Stimulated activated effector memory CD8-positive, alpha-beta T cell treated with anti-CD3 and anti-CD28 coated beads, Interleukin-12 subunit alpha, Interleukin-12 subunit beta, amount 100 ng/mL, for 72 hours (primary cell): ENCODE measurements at regions not wholly inside any gene's neighbourhood (a gene's known extent, or its start where the extent isn't known, plus 50 kb on each side); places are given as distances from the start of the nearest gene placed in this dataset.
"Not testable (repeated sequence)": the region's sequence is repeated elsewhere in the genome, so short reads cannot be mapped to it uniquely, and the experiment has no call there.

ENCODE experiments used
- ATAC-seq: fragments of 150-1000 bp; cut with Tn5 transposase; 2 replicates; pipeline ENCODE4 v1.10.0; 2021
- DNase-seq, 2 donors: peaks; one replicate each; pipeline ENCODE4 v3.0.0; 2021 to 2022; ENCODE audit warnings: low spot score in 2 of 2
- H3K27ac Mint-ChIP-seq: one replicate; pipeline ENCODE4 v1.8.0; 2022; ENCODE audit warnings: mild to moderate bottlenecking, mixed read lengths
- H3K36me3 Mint-ChIP-seq: one replicate; pipeline ENCODE4 v1.8.0; 2022; ENCODE audit warnings: mild to moderate bottlenecking, mixed read lengths
- H3K4me1 Mint-ChIP-seq: one replicate; pipeline ENCODE4 v1.8.0; 2022; ENCODE audit warnings: mixed read lengths
- H3K4me3 Mint-ChIP-seq: one replicate; pipeline ENCODE4 v1.8.0; 2022; ENCODE audit warnings: mild to moderate bottlenecking, mixed read lengths
- H3K9me3 Mint-ChIP-seq: one replicate; pipeline ENCODE4 v1.8.0; 2022; ENCODE audit warnings: mixed read lengths

- Mint-ChIP-seq H3K27ac (no peak overlapping the region), H3K9me3 (peaks cover 4% of the 10 kb centered on the region), H3K4me3 (no peak overlapping the region), H3K4me1 (no peaks in the 10 kb centered on the region), H3K36me3 (no peaks in the 10 kb centered on the region)
- no peak for DNase-seq
- no peak for ATAC-seq
Observed at GRCh38 chr2:228373191-228373590, 191.7 kb upstream of the SPHKAP start.

DNA sequence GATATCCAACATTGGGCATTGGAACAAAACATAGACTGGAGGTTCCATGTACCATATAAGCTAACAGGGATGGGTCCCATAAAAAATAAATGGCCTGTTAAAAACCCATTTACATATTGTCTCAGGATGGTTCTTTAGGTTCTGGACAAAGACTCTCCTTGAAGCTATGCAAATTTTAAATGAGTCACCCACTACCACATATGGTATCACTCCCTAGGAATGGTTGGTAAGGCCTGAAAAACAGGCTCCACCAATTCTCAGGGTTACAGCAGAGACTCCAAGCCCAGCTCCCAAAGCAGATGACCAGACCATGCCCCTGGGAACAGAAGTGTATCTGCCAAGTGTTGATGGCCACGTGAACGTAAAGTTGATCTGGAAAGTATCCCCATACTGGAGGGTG is 190.7 kb upstream of the SPHKAP start:
- no peak overlapping the region for H3K4me3 Mint-ChIP-seq
- no peaks in the 10 kb centered on the region for H3K36me3 Mint-ChIP-seq
- H3K27ac Mint-ChIP-seq: no peak overlapping the region
- peaks cover 4% of the 10 kb centered on the region for H3K9me3 Mint-ChIP-seq
- ATAC-seq: no peak
- DNase-seq: no peak
- H3K4me1 Mint-ChIP-seq: no peaks in the 10 kb centered on the region

DNA sequence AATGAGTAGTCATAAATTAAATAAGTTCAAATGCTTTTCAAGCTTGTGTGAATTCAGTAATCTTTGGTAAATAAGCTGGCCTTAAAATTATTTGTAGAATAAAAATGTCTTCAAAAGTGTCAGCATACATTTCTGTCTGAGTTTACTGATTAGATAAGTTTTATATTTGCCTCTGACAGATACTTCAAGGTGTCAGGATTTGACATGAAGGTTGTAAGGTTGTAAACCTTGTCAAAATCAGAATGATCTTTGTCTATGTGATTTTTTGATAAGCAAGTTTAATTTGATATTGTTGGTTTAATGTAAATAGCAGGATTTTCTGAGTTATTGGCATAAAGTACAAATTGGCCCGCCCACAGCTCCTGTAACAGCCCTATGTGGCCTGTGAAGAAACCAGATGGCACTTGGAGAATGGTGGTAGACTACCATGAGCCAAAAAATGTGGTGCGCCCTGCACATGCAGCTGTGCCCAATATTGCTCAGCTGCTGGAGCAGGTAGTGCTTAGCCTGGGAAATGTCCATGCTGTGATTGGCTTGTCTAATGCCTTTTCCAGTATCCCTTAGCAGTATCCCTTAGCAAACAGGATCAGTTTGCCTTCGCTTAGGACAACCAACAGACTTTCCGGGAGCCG is 188.0 kb upstream of the SPHKAP start:
- Mint-ChIP-seq H3K27ac (no peak overlapping the region), H3K9me3 (peaks cover 7% of the 10 kb centered on the region), H3K4me3 (no peak overlapping the region), H3K4me1 (no peaks in the 10 kb centered on the region), H3K36me3 (no peaks in the 10 kb centered on the region)
- DNase-seq (no peak), ATAC-seq (no peak)

GRCh38 chr2:228367356-228367755 is 185.9 kb upstream of the SPHKAP start:
- DNase-seq (no peak), ATAC-seq (no peak)
- Mint-ChIP-seq H3K4me3 (no peak overlapping the region), H3K9me3 (peaks cover 2% of the 10 kb centered on the region), H3K27ac (no peak overlapping the region), H3K36me3 (no peaks in the 10 kb centered on the region), H3K4me1 (no peaks in the 10 kb centered on the region)

DNA sequence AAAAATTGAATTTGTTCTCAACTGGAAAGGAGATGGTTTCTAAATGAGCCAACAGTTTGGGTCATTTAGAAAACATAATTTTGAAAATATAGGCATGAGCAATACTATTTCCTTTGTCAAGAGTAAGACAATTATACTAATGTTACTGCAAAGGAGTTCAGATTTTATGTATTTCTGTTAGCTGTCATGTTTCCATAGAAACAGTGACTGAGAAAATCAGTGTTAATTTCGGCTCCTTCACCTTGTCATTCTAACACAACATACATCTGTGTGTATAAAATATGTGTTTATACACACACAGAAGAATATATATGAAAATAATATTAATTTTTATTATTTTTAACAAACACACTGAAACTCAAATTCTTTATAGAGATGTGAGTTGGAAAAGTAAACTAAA is 178.0 kb upstream of the SPHKAP start:
- ATAC-seq (no peak), DNase-seq (no peak)
- Mint-ChIP-seq H3K4me3 (no peak overlapping the region), H3K9me3 (peaks cover 9% of the 10 kb centered on the region), H3K27ac (no peak overlapping the region), H3K4me1 (no peaks in the 10 kb centered on the region), H3K36me3 (no peaks in the 10 kb centered on the region)

GRCh38 chr2:228355897-228356296 is 174.4 kb upstream of the SPHKAP start:
- H3K36me3 Mint-ChIP-seq: no peaks in the 10 kb centered on the region
- H3K9me3 Mint-ChIP-seq: peaks cover 9% of the 10 kb centered on the region
- no peak for DNase-seq
- no peak for ATAC-seq
- H3K4me3 Mint-ChIP-seq: no peak overlapping the region
- H3K4me1 Mint-ChIP-seq: no peaks in the 10 kb centered on the region
- no peak overlapping the region for H3K27ac Mint-ChIP-seq

DNA sequence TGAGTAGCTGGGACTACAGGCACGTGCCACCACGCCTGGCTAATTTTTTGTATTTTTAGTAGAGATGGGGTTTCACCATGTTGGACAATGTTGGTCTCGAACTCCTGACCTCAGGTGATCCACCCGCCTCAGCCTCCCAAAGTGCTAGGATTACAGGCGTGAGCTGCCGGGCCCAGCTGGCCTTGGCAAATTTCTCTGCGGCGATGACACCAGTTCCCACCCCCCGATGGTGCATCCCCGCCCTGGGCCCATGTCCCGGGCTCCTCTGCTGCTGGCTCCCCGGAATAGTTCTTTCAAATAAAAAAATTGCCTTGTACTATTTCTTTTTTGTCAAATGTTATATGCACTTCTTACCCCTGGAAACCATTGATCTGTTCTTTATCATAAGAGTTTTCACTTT is 171.5 kb upstream of the SPHKAP start:
- not testable (repeated sequence) for ATAC-seq, DNase-seq, H3K4me3 Mint-ChIP-seq, H3K4me1 Mint-ChIP-seq, H3K36me3 Mint-ChIP-seq, H3K27ac Mint-ChIP-seq
- H3K9me3 Mint-ChIP-seq: peaks cover 14% of the 10 kb centered on the region

- Mint-ChIP-seq H3K27ac (no peak overlapping the region), H3K4me1 (no peaks in the 10 kb centered on the region), H3K36me3 (no peaks in the 10 kb centered on the region), H3K9me3 (peaks cover 19% of the 10 kb centered on the region), H3K4me3 (no peak overlapping the region)
- ATAC-seq: no peak
- no peak for DNase-seq
Observed at GRCh38 chr2:228352048-228352447, 170.6 kb upstream of the SPHKAP start.

- no peak overlapping the region for H3K4me3 Mint-ChIP-seq
- DNase-seq: no peak
- H3K4me1 Mint-ChIP-seq: no peaks in the 10 kb centered on the region
- ATAC-seq: no peak
- no peaks in the 10 kb centered on the region for H3K36me3 Mint-ChIP-seq
- no peak overlapping the region for H3K27ac Mint-ChIP-seq
- H3K9me3 Mint-ChIP-seq: peaks cover 14% of the 10 kb centered on the region
Observed at GRCh38 chr2:228348516-228349064, 167.1 kb upstream of the SPHKAP start.

- no peak for DNase-seq
- peaks cover 26% of the 10 kb centered on the region for H3K9me3 Mint-ChIP-seq
- ATAC-seq: no peak
- H3K36me3 Mint-ChIP-seq: no peaks in the 10 kb centered on the region
- no peak overlapping the region for H3K4me3 Mint-ChIP-seq
- H3K27ac Mint-ChIP-seq: no peak overlapping the region
- no peaks in the 10 kb centered on the region for H3K4me1 Mint-ChIP-seq
Observed at GRCh38 chr2:228344531-228344930, 163.0 kb upstream of the SPHKAP start.

DNA sequence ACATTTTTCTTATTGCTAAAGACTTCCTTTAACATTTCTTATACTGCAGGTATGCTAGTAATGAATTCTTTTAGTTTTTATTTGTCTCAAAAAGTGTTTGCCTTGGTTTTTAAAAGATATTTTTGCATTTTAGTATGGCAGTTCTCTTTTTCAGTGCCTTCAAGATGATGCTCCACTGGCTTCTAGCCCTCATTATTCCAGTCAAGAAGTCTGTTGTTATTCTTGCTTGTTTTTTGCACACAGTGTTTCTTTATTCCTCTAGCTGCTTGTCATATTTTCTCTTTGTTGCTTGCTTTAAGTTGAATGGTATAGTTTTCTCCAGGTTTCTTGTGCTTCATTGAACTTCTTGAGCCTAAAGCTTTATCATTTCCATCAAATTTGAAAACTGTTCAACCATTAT is 158.0 kb upstream of the SPHKAP start:
- H3K4me1 Mint-ChIP-seq: no peaks in the 10 kb centered on the region
- no peaks in the 10 kb centered on the region for H3K36me3 Mint-ChIP-seq
- no peak for ATAC-seq
- peaks cover 20% of the 10 kb centered on the region for H3K9me3 Mint-ChIP-seq
- no peak overlapping the region for H3K4me3 Mint-ChIP-seq
- no peak for DNase-seq
- no peak overlapping the region for H3K27ac Mint-ChIP-seq

DNA sequence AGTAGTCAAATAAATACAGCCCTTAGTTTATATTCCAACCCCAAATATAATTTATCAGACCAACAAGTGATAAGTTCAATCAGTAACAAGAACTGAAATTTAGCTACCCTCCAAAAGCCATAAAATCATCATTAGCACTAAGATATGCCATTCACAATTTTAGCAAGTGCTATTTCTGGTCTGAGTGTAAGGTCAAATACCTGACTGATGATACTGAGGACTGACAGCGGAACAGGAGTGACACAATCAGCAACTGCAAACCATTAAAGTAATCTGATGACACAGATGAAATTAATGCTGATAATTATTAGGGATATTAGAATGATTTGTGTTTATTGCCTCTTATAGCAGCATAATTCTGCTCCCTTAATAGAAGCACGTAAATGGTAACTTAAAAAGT is 152.7 kb upstream of the SPHKAP start:
- Mint-ChIP-seq H3K27ac (no peak overlapping the region), H3K36me3 (no peaks in the 10 kb centered on the region), H3K4me3 (no peak overlapping the region), H3K4me1 (no peaks in the 10 kb centered on the region), H3K9me3 (peaks cover 17% of the 10 kb centered on the region)
- no peak for DNase-seq
- no peak for ATAC-seq

DNA sequence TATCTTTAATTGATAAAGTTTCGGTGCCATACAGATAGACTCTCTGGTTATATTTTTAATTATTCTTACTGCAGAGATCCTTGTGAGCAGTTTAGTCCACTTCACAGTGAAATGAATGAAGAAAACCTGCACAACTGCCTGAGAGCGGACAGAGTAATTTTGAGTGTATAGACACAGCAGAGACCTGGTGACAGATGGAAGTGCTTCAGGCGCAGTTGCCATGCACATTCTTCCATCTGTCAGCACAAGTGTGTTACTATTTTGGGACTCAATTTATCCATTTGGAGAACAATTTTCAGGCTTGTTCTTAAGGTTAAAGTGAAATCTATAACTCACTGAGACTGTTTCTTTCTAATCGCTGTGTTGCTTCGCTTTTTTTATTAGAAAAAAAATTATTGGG is 147.8 kb upstream of the SPHKAP start:
- Mint-ChIP-seq H3K36me3 (no peaks in the 10 kb centered on the region), H3K27ac (no peak overlapping the region), H3K4me1 (no peaks in the 10 kb centered on the region), H3K9me3 (peaks cover 27% of the 10 kb centered on the region), H3K4me3 (no peak overlapping the region)
- ATAC-seq (no peak), DNase-seq (no peak)

- ATAC-seq: no peak
- Mint-ChIP-seq H3K9me3 (peaks cover 3% of the 10 kb centered on the region), H3K27ac (no peak overlapping the region)
Observed at GRCh38 chr2:228321015-228321414, 139.5 kb upstream of the SPHKAP start.

GRCh38 chr2:228318218-228318617 is 136.7 kb upstream of the SPHKAP start:
- Mint-ChIP-seq H3K36me3 (no peaks in the 10 kb centered on the region), H3K4me3 (no peak overlapping the region), H3K9me3 (peaks cover 5% of the 10 kb centered on the region), H3K4me1 (no peaks in the 10 kb centered on the region), H3K27ac (no peak overlapping the region)
- ATAC-seq: no peak
- DNase-seq: no peak

More at GRCh38 chr2:228321015-228321414, 139.5 kb upstream of the SPHKAP start:
- Mint-ChIP-seq H3K36me3 (no peaks in the 10 kb centered on the region), H3K4me1 (no peaks in the 10 kb centered on the region), H3K4me3 (no peak overlapping the region)
- DNase-seq: no peak

DNA sequence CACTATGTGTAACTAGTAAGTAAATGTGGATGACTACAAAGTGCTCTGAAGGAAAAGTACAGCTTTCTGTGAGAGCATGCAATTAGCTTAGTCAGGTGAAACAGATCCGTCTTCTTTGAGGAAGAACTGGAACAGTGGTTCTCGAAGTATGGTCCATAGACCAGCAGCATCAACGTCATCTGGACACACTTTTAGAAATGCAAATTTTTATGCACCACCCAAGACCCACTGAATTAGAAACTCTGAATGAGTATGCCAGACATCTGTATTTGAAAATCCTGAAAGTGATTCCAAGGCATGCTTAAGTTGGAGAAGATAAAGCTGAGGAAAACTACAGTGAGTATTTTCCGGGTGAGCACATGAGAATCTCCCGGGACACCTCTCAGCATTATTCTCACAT is 130.7 kb upstream of the SPHKAP start:
- Mint-ChIP-seq H3K4me3 (no peak overlapping the region), H3K36me3 (no peaks in the 10 kb centered on the region), H3K9me3 (peaks cover 14% of the 10 kb centered on the region), H3K4me1 (no peaks in the 10 kb centered on the region), H3K27ac (no peak overlapping the region)
- ATAC-seq (no peak), DNase-seq (no peak)

DNA sequence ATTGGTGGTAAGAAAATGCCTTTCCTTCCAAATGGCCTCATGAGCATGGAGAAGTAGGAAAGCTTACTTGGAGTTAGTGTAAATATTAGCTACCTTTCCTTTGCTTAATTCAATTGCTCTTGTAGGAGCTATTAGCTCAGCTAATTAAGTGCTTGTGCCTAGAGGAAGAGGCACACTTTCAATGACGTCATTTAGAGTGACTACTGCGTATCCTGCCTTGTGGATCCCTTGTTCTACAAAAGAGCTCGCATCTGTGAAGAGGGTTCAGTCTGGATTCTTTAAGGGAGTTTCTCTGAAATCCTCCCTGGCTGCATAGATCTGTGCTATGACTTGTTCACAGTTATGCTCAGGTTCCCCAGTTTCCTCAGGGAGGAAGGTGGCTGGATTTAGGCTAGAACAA is 122.5 kb upstream of the SPHKAP start:
- H3K4me3 Mint-ChIP-seq: no peak overlapping the region
- H3K36me3 Mint-ChIP-seq: no peaks in the 10 kb centered on the region
- DNase-seq (no peak), ATAC-seq (no peak)
- no peak overlapping the region for H3K27ac Mint-ChIP-seq
- peaks cover 2% of the 10 kb centered on the region for H3K9me3 Mint-ChIP-seq
- no peaks in the 10 kb centered on the region for H3K4me1 Mint-ChIP-seq
